Osteoblast (primary cell): ENCODE measurements at regions not wholly inside any gene's neighbourhood (a gene's known extent, or its start where the extent isn't known, plus 50 kb on each side); places are given as distances from the start of the nearest gene placed in this dataset.
"Not testable (repeated sequence)": the region's sequence is repeated elsewhere in the genome, so short reads cannot be mapped to it uniquely, and the experiment has no call there.

Experiments
- DNase-seq: peaks from one replicate; pipeline ENCODE4 v3.0.0; 2011; ENCODE audit warnings: low spot score, mixed read lengths; ENCODE audit not compliant: insufficient read length; ENCODE audit errors: missing footprints
- H2AFZ ChIP-seq: 2 replicates; pipeline ENCODE4 v1.6.0; 2011; ENCODE audit warnings: mild to moderate bottlenecking, low read length
- H3K27ac ChIP-seq: 2 replicates; pipeline ENCODE4 v1.5.1; 2011; ENCODE audit warnings: mild to moderate bottlenecking, low read depth, low read length, moderate library complexity
- H3K27me3 ChIP-seq: 2 replicates; pipeline ENCODE4 v1.6.0; 2012; ENCODE audit warnings: mild to moderate bottlenecking, control low read depth, inconsistent platforms, low read length, moderate library complexity; ENCODE audit not compliant: insufficient read depth
- H3K36me3 ChIP-seq: 2 replicates; pipeline ENCODE4 v1.5.1; 2011; ENCODE audit warnings: mild to moderate bottlenecking, low read length, control low read depth, moderate library complexity; ENCODE audit not compliant: insufficient read depth
- H3K4me1 ChIP-seq: 2 replicates; pipeline ENCODE4 v1.5.1; 2011; ENCODE audit warnings: mild to moderate bottlenecking, low read length, control low read depth, moderate library complexity; ENCODE audit not compliant: insufficient read depth
- H3K4me2 ChIP-seq: 2 replicates; pipeline ENCODE4 v1.6.0; 2011; ENCODE audit warnings: mild to moderate bottlenecking, low read length; ENCODE audit not compliant: insufficient read depth
- H3K4me3 ChIP-seq: fragments of 200-600 bp; sonication (generic); 3 replicates; pipeline ENCODE4 v1.5.1; 2012; ENCODE audit warnings: mild to moderate bottlenecking, low read length, inconsistent platforms; ENCODE audit not compliant: insufficient read depth
- H3K79me2 ChIP-seq: 2 replicates; pipeline ENCODE4 v1.6.0; 2012; ENCODE audit warnings: mild to moderate bottlenecking, low read length, control low read depth, inconsistent platforms; ENCODE audit not compliant: insufficient read depth
- H3K9me3 ChIP-seq: 2 replicates; pipeline ENCODE4 v1.5.1; 2011; ENCODE audit warnings: low read depth, low read length, control low read depth
- H4K20me1 ChIP-seq: 2 replicates; pipeline ENCODE4 v1.6.0; 2012; ENCODE audit warnings: mild to moderate bottlenecking, low read length, control low read depth; ENCODE audit not compliant: insufficient read depth
- TF ChIP-seq, protein P1 (sequence below): IDR thresholded peaks from 2 replicates; pipeline ENCODE4 v1.5.1; 2011; ENCODE audit warnings: mild to moderate bottlenecking, low read depth, low read length, moderate library complexity; ENCODE audit errors: extremely low read depth

DNA sequence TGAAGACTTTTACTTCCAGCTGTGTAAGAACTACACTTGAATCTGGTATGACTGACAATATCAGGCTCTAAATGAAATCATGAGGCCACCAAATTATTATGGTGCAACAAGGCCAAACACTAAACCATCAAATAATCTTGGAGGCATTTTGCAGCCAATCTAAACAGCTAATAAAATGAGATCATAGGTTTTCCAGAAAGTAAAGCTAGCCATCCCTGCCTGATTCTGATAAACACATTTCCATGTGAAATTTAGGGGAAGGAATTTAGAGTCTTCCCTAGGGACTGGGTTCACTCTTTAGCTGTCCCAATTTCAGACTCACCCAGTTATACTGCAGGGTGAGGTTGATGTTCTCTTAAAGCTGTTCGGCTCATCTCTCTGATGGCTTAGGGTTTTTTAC is 190.3 kb upstream of the TMEM196 start:
- no peaks in the 10 kb centered on the region for H3K9me3 ChIP-seq
- peak overlapping the region; percentile 51 for H3K27ac ChIP-seq
- no peaks in the 10 kb centered on the region for H3K36me3 ChIP-seq
- H3K79me2 ChIP-seq, result no peaks in the 10 kb centered on the region
- H3K4me3 ChIP-seq, result no peak overlapping the region
- H3K4me2 ChIP-seq, result no peak overlapping the region
- H2AFZ ChIP-seq, result no peak overlapping the region
- DNase-seq, result no peak
- TF ChIP-seq, protein P1, sequence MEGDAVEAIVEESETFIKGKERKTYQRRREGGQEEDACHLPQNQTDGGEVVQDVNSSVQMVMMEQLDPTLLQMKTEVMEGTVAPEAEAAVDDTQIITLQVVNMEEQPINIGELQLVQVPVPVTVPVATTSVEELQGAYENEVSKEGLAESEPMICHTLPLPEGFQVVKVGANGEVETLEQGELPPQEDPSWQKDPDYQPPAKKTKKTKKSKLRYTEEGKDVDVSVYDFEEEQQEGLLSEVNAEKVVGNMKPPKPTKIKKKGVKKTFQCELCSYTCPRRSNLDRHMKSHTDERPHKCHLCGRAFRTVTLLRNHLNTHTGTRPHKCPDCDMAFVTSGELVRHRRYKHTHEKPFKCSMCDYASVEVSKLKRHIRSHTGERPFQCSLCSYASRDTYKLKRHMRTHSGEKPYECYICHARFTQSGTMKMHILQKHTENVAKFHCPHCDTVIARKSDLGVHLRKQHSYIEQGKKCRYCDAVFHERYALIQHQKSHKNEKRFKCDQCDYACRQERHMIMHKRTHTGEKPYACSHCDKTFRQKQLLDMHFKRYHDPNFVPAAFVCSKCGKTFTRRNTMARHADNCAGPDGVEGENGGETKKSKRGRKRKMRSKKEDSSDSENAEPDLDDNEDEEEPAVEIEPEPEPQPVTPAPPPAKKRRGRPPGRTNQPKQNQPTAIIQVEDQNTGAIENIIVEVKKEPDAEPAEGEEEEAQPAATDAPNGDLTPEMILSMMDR, result no peak
- H3K4me1 ChIP-seq, result peaks cover 9% of the 10 kb centered on the region
- H3K27me3 ChIP-seq, result no peaks in the 10 kb centered on the region
- H4K20me1 ChIP-seq, result no peaks in the 10 kb centered on the region

DNA sequence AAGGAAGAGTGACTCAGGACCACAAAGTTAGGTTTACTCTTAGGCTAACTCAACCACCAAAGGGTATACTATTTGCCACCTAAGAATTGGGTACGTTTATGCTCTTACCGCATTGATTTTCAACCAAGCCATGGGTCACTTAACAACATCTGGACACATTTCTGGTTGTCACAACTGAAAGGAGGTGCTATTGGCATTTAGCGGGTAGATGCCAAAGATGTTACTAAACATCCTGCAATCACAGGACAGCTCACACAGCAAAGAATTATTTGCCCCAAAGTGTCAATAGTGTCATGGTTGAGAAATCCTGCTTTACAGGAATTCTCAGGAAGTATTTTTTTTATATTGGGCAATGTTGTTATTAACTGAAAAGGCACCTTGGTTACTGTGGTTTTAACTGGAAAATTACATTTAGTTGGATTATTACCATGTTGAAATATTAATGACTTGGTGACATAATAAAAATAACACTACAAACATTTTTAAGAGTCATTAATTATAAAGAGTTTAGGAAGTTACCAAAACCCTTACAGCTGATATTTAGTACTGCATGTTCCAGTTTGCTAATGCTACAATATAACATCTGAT is 185.0 kb upstream of the TMEM196 start:
- TF ChIP-seq, protein P1, result no peak
- DNase-seq, result peak; percentile 46
- H3K27ac ChIP-seq, result peak overlapping the region; percentile 88
- H3K4me3 ChIP-seq, result no peak overlapping the region
- no peaks in the 10 kb centered on the region for H4K20me1 ChIP-seq
- H3K9me3 ChIP-seq, result no peaks in the 10 kb centered on the region
- no peaks in the 10 kb centered on the region for H3K36me3 ChIP-seq
- H2AFZ ChIP-seq, result no peak overlapping the region
- H3K79me2 ChIP-seq, result no peaks in the 10 kb centered on the region
- peaks cover 9% of the 10 kb centered on the region for H3K4me1 ChIP-seq
- no peaks in the 10 kb centered on the region for H3K27me3 ChIP-seq
- H3K4me2 ChIP-seq, result no peak overlapping the region

DNA sequence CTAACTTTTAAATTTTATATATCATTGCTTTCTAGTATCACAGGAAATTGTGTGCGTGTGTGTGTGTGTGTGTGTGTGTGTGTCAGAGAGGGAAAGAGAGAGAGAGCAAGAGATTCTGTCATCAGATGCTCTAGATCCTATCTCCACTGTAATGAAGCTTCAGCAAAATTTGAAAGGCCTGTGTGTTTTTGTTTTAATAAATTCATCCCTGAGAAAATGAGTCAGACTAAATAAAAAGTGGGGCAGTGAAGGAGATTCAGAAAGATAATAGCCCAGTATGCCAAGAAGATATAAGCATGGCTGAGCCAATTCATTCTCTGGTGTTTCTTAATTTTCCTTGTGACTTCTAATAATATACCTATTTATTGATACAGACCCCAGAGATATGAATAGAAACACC is 184.2 kb upstream of the TMEM196 start:
- no peak overlapping the region for H3K4me3 ChIP-seq
- H3K79me2 ChIP-seq, result no peaks in the 10 kb centered on the region
- H3K36me3 ChIP-seq, result no peaks in the 10 kb centered on the region
- no peaks in the 10 kb centered on the region for H3K9me3 ChIP-seq
- H3K27me3 ChIP-seq, result no peaks in the 10 kb centered on the region
- H2AFZ ChIP-seq, result no peak overlapping the region
- no peak overlapping the region for H3K4me2 ChIP-seq
- TF ChIP-seq, protein P1, result no peak
- H4K20me1 ChIP-seq, result no peaks in the 10 kb centered on the region
- peak; percentile 50 for DNase-seq
- H3K27ac ChIP-seq, result peak overlapping the region; percentile 88
- peaks cover 6% of the 10 kb centered on the region for H3K4me1 ChIP-seq

GRCh38 chr7:19954166-19954565 is 180.7 kb upstream of the TMEM196 start:
- DNase-seq, H3K4me3 ChIP-seq, H3K27ac ChIP-seq, H3K4me1 ChIP-seq, H3K27me3 ChIP-seq, H3K4me2 ChIP-seq, H3K79me2 ChIP-seq, H3K36me3 ChIP-seq, H4K20me1 ChIP-seq, H2AFZ ChIP-seq, H3K9me3 ChIP-seq: not testable (repeated sequence)

- not testable (repeated sequence) for H3K27me3 ChIP-seq, H3K9me3 ChIP-seq, H2AFZ ChIP-seq, H4K20me1 ChIP-seq, H3K4me3 ChIP-seq, DNase-seq, H3K4me2 ChIP-seq, H3K4me1 ChIP-seq, H3K79me2 ChIP-seq, H3K36me3 ChIP-seq, H3K27ac ChIP-seq
Observed at GRCh38 chr7:19953411-19953810, 180.0 kb upstream of the TMEM196 start.
